HCT116 (cell line): ENCODE measurements at regions not wholly inside any gene's neighbourhood (a gene's known extent, or its start where the extent isn't known, plus 50 kb on each side); places are given as distances from the start of the nearest gene placed in this dataset.

Experiments used
- ATAC-seq: fragments of 200-7000 bp; cut with Tn5 transposase; 2 replicates; pipeline ENCODE4 v1.9.1; 2020; ENCODE audit warnings: mild to moderate bottlenecking, moderate library complexity
- BruUV-seq: library from RNA; stranded (reverse); fragments of 400-500 nt; replicated peaks from 2 replicates; lab custom pipeline; 2021; lab: Mats Ljungman, UMichigan
- CTCF ChIA-PET: fragments of 300-600 bp; sonication (Branson Sonifier 250); formaldehyde crosslinking; loops from one replicate; lab custom pipeline; 2021; ENCODE audit warnings: antibody characterized with exemption; lab: Charles Lee
- POLR2A ChIA-PET: fragments of 300-600, 350-600 bp; sonication (Branson Sonifier 250); formaldehyde crosslinking; loops from one replicate; lab custom pipeline; 2021; ENCODE audit warnings: antibody characterized with exemption; lab: Charles Lee
- RAD21 ChIA-PET, 2 experiments: fragments of 300-600 bp; sonication (Branson Sonifier 250); formaldehyde crosslinking; loops; one replicate each; lab custom pipeline; 2023; ENCODE audit warnings: low total read pairs in 2 of 2; ENCODE audit not compliant: uncharacterized antibody in 2 of 2, unreplicated experiment in 2 of 2, low non-redundant PET in 1 of 2; lab: Charles Lee
- DNase-seq: peaks from one replicate; pipeline ENCODE4 v3.0.0-alpha.2; 2010; ENCODE audit warnings: low read depth, low spot score
- H2AFZ ChIP-seq: fragments of 200-600 bp; shearing (Covaris generic), sonication (generic); 2 replicates; pipeline ENCODE4 v1.6.1; 2017; ENCODE audit warnings: low read depth, mixed run types, mixed read lengths, antibody characterized with exemption, low read length; ENCODE audit not compliant: poor library complexity, severe bottlenecking
- H3K27ac ChIP-seq: 2 replicates; pipeline ENCODE4 v1.5.1; 2012; ENCODE audit warnings: low read depth, low read length
- H3K27me3 ChIP-seq: fragments of 200-600 bp; sonication (generic); 2 replicates; pipeline ENCODE4 v1.6.1; 2016; ENCODE audit warnings: mixed run types, low read length, mixed read lengths; ENCODE audit not compliant: insufficient read depth
- H3K36me3 ChIP-seq, 2 experiments: fragments of 200-500 bp in 1 of 2; fragments of 200-600 bp in 1 of 2; sonication (Bioruptor generic) in 1 of 2; sonication (generic) in 1 of 2; 2 replicates each; pipeline versions ENCODE4 v1.5.1 to v1.6.1; 2014 to 2016; ENCODE audit warnings: low read length in 2 of 2, inconsistent platforms in 1 of 2, mixed read lengths in 1 of 2, mixed run types in 1 of 2; ENCODE audit not compliant: insufficient read depth in 2 of 2, control insufficient read depth in 1 of 2
- H3K4me1 ChIP-seq, 2 experiments: fragments of 200-600 bp in 1 of 2; sonication (generic) in 1 of 2; 2 replicates each; pipeline versions ENCODE4 v1.5.1 to v1.6.1; 2012 to 2017; ENCODE audit warnings: low read length in 2 of 2, inconsistent platforms in 1 of 2, mild to moderate bottlenecking in 1 of 2, mixed read lengths in 1 of 2, mixed run types in 1 of 2, moderate library complexity in 1 of 2; ENCODE audit not compliant: insufficient read depth in 2 of 2, control insufficient read depth in 1 of 2
- H3K4me2 ChIP-seq: fragments of 200-600 bp; sonication (generic); 2 replicates; pipeline ENCODE4 v1.6.1; 2017; ENCODE audit warnings: mixed run types, low read length, mixed read lengths
- H3K4me3 ChIP-seq, 2 experiments: fragments of 200-600 bp in 1 of 2; sonication (generic) in 1 of 2; replicated peaks in 1 of 2; 2 replicates each; pipeline ENCODE4 v1.5.1; 2011 to 2016; ENCODE audit warnings: low read length in 2 of 2, control low read depth in 1 of 2, low read depth in 1 of 2, mild to moderate bottlenecking in 1 of 2, mixed read lengths in 1 of 2, mixed run types in 1 of 2
- H3K79me2 ChIP-seq: fragments of 200-600 bp; sonication (generic); 2 replicates; pipeline ENCODE4 v1.6.1; 2017; ENCODE audit warnings: mild to moderate bottlenecking, mixed run types, low read length, moderate library complexity, mixed read lengths; ENCODE audit not compliant: insufficient read depth
- H3K9ac ChIP-seq: fragments of 200-600 bp; sonication (generic); 2 replicates; pipeline ENCODE4 v1.6.1; 2016; ENCODE audit warnings: low read length, mixed read lengths
- H3K9me2 ChIP-seq: fragments of 200-600 bp; sonication (generic), shearing (Covaris generic); 2 replicates; pipeline ENCODE4 v1.6.1; 2017; ENCODE audit warnings: mixed run types, mild to moderate bottlenecking, moderate library complexity; ENCODE audit not compliant: insufficient read depth
- H3K9me3 ChIP-seq, 2 experiments: fragments of 200-500 bp in 1 of 2; fragments of 200-600 bp in 1 of 2; sonication (Bioruptor generic) in 1 of 2; sonication (generic) in 1 of 2; 2 replicates each; pipeline ENCODE4 v1.6.1; 2014 to 2017; ENCODE audit warnings: low read length in 2 of 2, mixed read lengths in 2 of 2, inconsistent platforms in 1 of 2, low read depth in 1 of 2, mild to moderate bottlenecking in 1 of 2, mixed run types in 1 of 2, moderate library complexity in 1 of 2; ENCODE audit not compliant: control insufficient read depth in 1 of 2, insufficient read depth in 1 of 2
- H4K20me1 ChIP-seq: fragments of 200-600 bp; sonication (generic), shearing (Covaris generic); 2 replicates; pipeline ENCODE4 v1.6.1; 2017; ENCODE audit warnings: mixed run types, mild to moderate bottlenecking, moderate library complexity; ENCODE audit not compliant: insufficient read depth
- CEBPB ChIP-seq: IDR thresholded peaks from 2 replicates; pipeline ENCODE4 v1.6.1; 2012; ENCODE audit warnings: low read depth
- CTCF ChIP-seq, 3 experiments: fragments of 200-600 bp in 1 of 3; sonication (generic) in 1 of 3; IDR thresholded peaks in 2 of 3; conservative IDR thresholded peaks in 1 of 3; 2 replicates each; pipeline ENCODE4 v1.5.1; 2012 to 2017; ENCODE audit warnings: low read depth in 2 of 3, low read length in 2 of 3, antibody characterized with exemption in 1 of 3, borderline replicate concordance in 1 of 3, control low read depth in 1 of 3, mild to moderate bottlenecking in 1 of 3, mixed read lengths in 1 of 3, mixed run types in 1 of 3, moderate library complexity in 1 of 3; ENCODE audit not compliant: insufficient read depth in 1 of 3
- EZH2 ChIP-seq: fragments of 200-600 bp; sonication (generic); IDR thresholded peaks from 2 replicates; pipeline ENCODE4 v1.6.1; 2017; ENCODE audit warnings: antibody characterized with exemption, mixed run types
- EZH2phosphoT487 ChIP-seq: fragments of 200-600 bp; IDR thresholded peaks from 2 replicates; pipeline ENCODE4 v1.6.1; 2018; ENCODE audit warnings: antibody characterized with exemption, borderline replicate concordance
- FOSL1 ChIP-seq: IDR thresholded peaks from 2 replicates; pipeline ENCODE4 v1.6.1; 2012; ENCODE audit warnings: low read depth
- JUND ChIP-seq: IDR thresholded peaks from 2 replicates; pipeline ENCODE4 v1.6.1; 2012
- MAX ChIP-seq: IDR thresholded peaks from 2 replicates; pipeline ENCODE4 v1.6.1; 2012
- POLR2A ChIP-seq: IDR thresholded peaks from 2 replicates; pipeline ENCODE4 v1.7.0; 2011; ENCODE audit warnings: borderline replicate concordance; ENCODE audit not compliant: insufficient read depth, insufficient read length; ENCODE audit errors: extremely low read depth
- RAD21 ChIP-seq: IDR thresholded peaks from 2 replicates; pipeline ENCODE4 v1.6.1; 2012; ENCODE audit warnings: low read depth, mild to moderate bottlenecking
- SP1 ChIP-seq: IDR thresholded peaks from 2 replicates; pipeline ENCODE4 v1.6.1; 2012; ENCODE audit warnings: low read depth
- TCF7L2 ChIP-seq: IDR thresholded peaks from 2 replicates; pipeline ENCODE4 v1.7.0; 2011; ENCODE audit warnings: borderline replicate concordance, inconsistent platforms; ENCODE audit not compliant: insufficient read depth, insufficient read length; ENCODE audit errors: extremely low read depth
- YY1 ChIP-seq: IDR thresholded peaks from 2 replicates; pipeline ENCODE4 v1.6.1; 2011; ENCODE audit warnings: low read length, low read depth, moderate library complexity, mild to moderate bottlenecking; ENCODE audit not compliant: insufficient replicate concordance; ENCODE audit errors: extremely low read depth
- ZNF274 ChIP-seq: fragments of 200-500 bp; sonication (Bioruptor generic); IDR thresholded peaks from 2 replicates; pipeline ENCODE4 v1.6.1; 2014; ENCODE audit warnings: mild to moderate bottlenecking, low read depth, low read length, inconsistent platforms
- intact Hi-C: fragments of 100-400 bp; cut with micrococcal nuclease; formaldehyde crosslinking; loops from 2 replicates; pipeline ENCODE4 v1.10.0; 2022

- Histone ChIP-seq H3K9me2 (no peaks in the 10 kb centered on the region), H3K79me2 (no peaks in the 10 kb centered on the region), H4K20me1 (no peaks in the 10 kb centered on the region), H3K27me3 (no peaks in the 10 kb centered on the region), H3K4me2 (no peak overlapping the region), H3K9ac (no peak overlapping the region), H2AFZ (no peak overlapping the region), H3K4me3 (no peak overlapping the region), H3K27ac (no peak overlapping the region), H3K9me3 (no peaks in the 10 kb centered on the region), H3K36me3 (no peaks in the 10 kb centered on the region), H3K4me1 (no peaks in the 10 kb centered on the region)
- ATAC-seq (no peak), DNase-seq (no peak)
- no peak for TF ChIP-seq MAX
- ChIA-PET CTCF (no interaction called here), POLR2A (no interaction called here), RAD21 (no interaction called here)
- no TSS peak for BruUV-seq
- intact Hi-C loops: no loop called here
Measured at GRCh38 chr20:48226642-48227041, 441.4 kb upstream of the SULF2 start.

GRCh38 chr20:48224533-48225050 lies 439.3 kb upstream of the SULF2 start:
- CTCF ChIA-PET: no interaction called here
- no peaks in the 10 kb centered on the region for H3K9me2 ChIP-seq

GRCh38 chr20:48223715-48224114 lies 438.4 kb upstream of the SULF2 start:
- ChIA-PET CTCF (no interaction called here), RAD21 (no interaction called here), POLR2A (no interaction called here)
- ATAC-seq (no peak), DNase-seq (no peak)
- no peak overlapping the region for H3K9ac ChIP-seq
- H3K27me3 ChIP-seq: no peaks in the 10 kb centered on the region
- H3K36me3 ChIP-seq: no peaks in the 10 kb centered on the region
- no peaks in the 10 kb centered on the region for H3K79me2 ChIP-seq
- H2AFZ ChIP-seq: no peak overlapping the region
- BruUV-seq: no TSS peak
- H3K9me2 ChIP-seq: no peaks in the 10 kb centered on the region
- no peaks in the 10 kb centered on the region for H4K20me1 ChIP-seq
- no peak overlapping the region for H3K27ac ChIP-seq
- no peak overlapping the region for H3K4me3 ChIP-seq
- H3K4me2 ChIP-seq: no peak overlapping the region
- intact Hi-C loops: no loop called here
- no peaks in the 10 kb centered on the region for H3K4me1 ChIP-seq
- H3K9me3 ChIP-seq: no peaks in the 10 kb centered on the region
- TF ChIP-seq JUND (no peak), CTCF (IDR thresholded peaks at IDR 0.05 in 2 of 3, conservative IDR thresholded peaks at IDR 0.05 in 1 of 3; ENCODE audit: borderline replicate concordance in 1 of 3, insufficient read depth in 1 of 3, low read depth in 2 of 3, low read length in 2 of 3) (no peak), FOSL1 (no peak), POLR2A (no peak), RAD21 (no peak), ZNF274 (no peak), CEBPB (no peak), TCF7L2 (no peak), YY1 (no peak), SP1 (no peak), EZH2 (no peak), EZH2phosphoT487 (no peak)

More at GRCh38 chr20:48224533-48225050, 439.3 kb upstream of the SULF2 start:
- Histone ChIP-seq H3K36me3 (no peaks in the 10 kb centered on the region), H2AFZ (no peak overlapping the region), H3K4me2 (no peak overlapping the region), H3K4me1 (no peaks in the 10 kb centered on the region), H3K27me3 (no peaks in the 10 kb centered on the region), H3K9ac (no peak overlapping the region), H3K27ac (no peak overlapping the region), H4K20me1 (no peaks in the 10 kb centered on the region), H3K9me3 (no peaks in the 10 kb centered on the region), H3K79me2 (no peaks in the 10 kb centered on the region), H3K4me3 (no peak overlapping the region)
- DNase-seq (no peak), ATAC-seq (no peak)
- ChIA-PET POLR2A (no interaction called here), RAD21 (no interaction called here)
- intact Hi-C loops: no loop called here
- BruUV-seq: no TSS peak
- TF ChIP-seq RAD21 (no peak), FOSL1 (no peak)
